Endothelial cell of umbilical vein (primary cell): ENCODE measurements at regions not wholly inside any gene's neighbourhood (a gene's known extent, or its start where the extent isn't known, plus 50 kb on each side); places are given as distances from the start of the nearest gene placed in this dataset.

Source experiments
- EZH2 ChIP-seq: IDR thresholded peaks from 2 replicates; pipeline ENCODE4 v1.6.1; 2012; ENCODE audit warnings: borderline replicate concordance, low read depth, mild to moderate bottlenecking, moderate library complexity, low read length, inconsistent platforms; ENCODE audit not compliant: severe bottlenecking
- FOS ChIP-seq: IDR thresholded peaks from 2 replicates; pipeline ENCODE4 v1.6.1; 2011; ENCODE audit warnings: mild to moderate bottlenecking, low read length, moderate library complexity, borderline replicate concordance; ENCODE audit not compliant: insufficient read depth
- JUN ChIP-seq: IDR thresholded peaks from 2 replicates; pipeline ENCODE4 v1.6.1; 2011; ENCODE audit warnings: borderline replicate concordance, low read depth; ENCODE audit not compliant: insufficient read length, insufficient read depth
- MAX ChIP-seq: IDR thresholded peaks from 2 replicates; pipeline ENCODE4 v1.6.1; 2011; ENCODE audit not compliant: insufficient read depth, insufficient read length
- MYC ChIP-seq: IDR thresholded peaks from one replicate; pipeline ENCODE4 v1.6.1; 2011; ENCODE audit warnings: mild to moderate bottlenecking, low read depth, low read length
- POLR2A ChIP-seq: IDR thresholded peaks from 2 replicates; pipeline ENCODE4 v1.6.1; 2012; ENCODE audit warnings: low read depth, mild to moderate bottlenecking, control low read depth, low read length
- POLR2AphosphoS5 ChIP-seq: IDR thresholded peaks from 2 replicates; pipeline ENCODE4 v1.6.1; 2012; ENCODE audit warnings: low read depth, mild to moderate bottlenecking, control low read depth, low read length, moderate library complexity; ENCODE audit not compliant: insufficient read depth
- TF ChIP-seq, protein P1 (sequence below), 2 donors: IDR thresholded peaks; 1 replicate in 1 of 2; 2 replicates in 1 of 2; pipeline ENCODE4 v1.5.1; 2011; ENCODE audit warnings: low read length in 2 of 2, mild to moderate bottlenecking in 2 of 2, moderate library complexity in 2 of 2, control low read depth in 1 of 2, inconsistent platforms in 1 of 2, low read depth in 1 of 2; ENCODE audit not compliant: insufficient read depth in 1 of 2; ENCODE audit errors: extremely low read depth in 1 of 2

GRCh38 chr13:50675651-50676050 is 167.8 kb downstream of the DLEU7 start:
- TF ChIP-seq, protein P1, sequence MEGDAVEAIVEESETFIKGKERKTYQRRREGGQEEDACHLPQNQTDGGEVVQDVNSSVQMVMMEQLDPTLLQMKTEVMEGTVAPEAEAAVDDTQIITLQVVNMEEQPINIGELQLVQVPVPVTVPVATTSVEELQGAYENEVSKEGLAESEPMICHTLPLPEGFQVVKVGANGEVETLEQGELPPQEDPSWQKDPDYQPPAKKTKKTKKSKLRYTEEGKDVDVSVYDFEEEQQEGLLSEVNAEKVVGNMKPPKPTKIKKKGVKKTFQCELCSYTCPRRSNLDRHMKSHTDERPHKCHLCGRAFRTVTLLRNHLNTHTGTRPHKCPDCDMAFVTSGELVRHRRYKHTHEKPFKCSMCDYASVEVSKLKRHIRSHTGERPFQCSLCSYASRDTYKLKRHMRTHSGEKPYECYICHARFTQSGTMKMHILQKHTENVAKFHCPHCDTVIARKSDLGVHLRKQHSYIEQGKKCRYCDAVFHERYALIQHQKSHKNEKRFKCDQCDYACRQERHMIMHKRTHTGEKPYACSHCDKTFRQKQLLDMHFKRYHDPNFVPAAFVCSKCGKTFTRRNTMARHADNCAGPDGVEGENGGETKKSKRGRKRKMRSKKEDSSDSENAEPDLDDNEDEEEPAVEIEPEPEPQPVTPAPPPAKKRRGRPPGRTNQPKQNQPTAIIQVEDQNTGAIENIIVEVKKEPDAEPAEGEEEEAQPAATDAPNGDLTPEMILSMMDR (IDR thresholded peaks at IDR 0.05; ENCODE audit: extremely low read depth in 1 of 2, insufficient read depth in 1 of 2, low read depth in 1 of 2, low read length in 2 of 2): no peak
- TF ChIP-seq POLR2A (no peak), MAX (no peak), POLR2AphosphoS5 (no peak), JUN (no peak), MYC (no peak), EZH2 (no peak), FOS (no peak)
